Endodermal cell (in vitro differentiated cells): ENCODE measurements at regions not wholly inside any gene's neighbourhood (a gene's known extent, or its start where the extent isn't known, plus 50 kb on each side); places are given as distances from the start of the nearest gene placed in this dataset.

Experiments used
- DNase-seq: peaks from one replicate; pipeline ENCODE4 v3.0.0-alpha.2; 2017
- H3K27ac ChIP-seq: 2 replicates; pipeline ENCODE4 v1.5.1; 2013; ENCODE audit warnings: mild to moderate bottlenecking, low read depth, low read length, moderate library complexity
- H3K27me3 ChIP-seq: 2 replicates; pipeline ENCODE4 v1.6.1; 2013; ENCODE audit warnings: mild to moderate bottlenecking, low read length, moderate library complexity; ENCODE audit not compliant: insufficient read depth, control insufficient read depth, poor library complexity, severe bottlenecking
- H3K36me3 ChIP-seq: 2 replicates; pipeline ENCODE4 v1.7.0; 2013; ENCODE audit warnings: mild to moderate bottlenecking, low read length, moderate library complexity; ENCODE audit not compliant: control insufficient read depth, insufficient read depth
- H3K4me1 ChIP-seq: one replicate; pipeline ENCODE4 v1.7.0; 2013; ENCODE audit warnings: low read length; ENCODE audit not compliant: control insufficient read depth, insufficient read depth
- H3K4me3 ChIP-seq: 2 replicates; pipeline ENCODE4 v1.5.1; 2013; ENCODE audit warnings: mild to moderate bottlenecking, low read length, moderate library complexity
- H3K9ac ChIP-seq: 2 replicates; pipeline ENCODE4 v1.6.1; 2013; ENCODE audit warnings: mild to moderate bottlenecking, low read length, moderate library complexity; ENCODE audit not compliant: poor library complexity, severe bottlenecking; ENCODE audit errors: extremely low read depth
- H3K9me3 ChIP-seq: 2 replicates; pipeline ENCODE4 v1.6.1; 2013; ENCODE audit warnings: mild to moderate bottlenecking, low read length, moderate library complexity; ENCODE audit not compliant: control insufficient read depth
- H3K27ac Mint-ChIP-seq: 2 replicates; pipeline ENCODE4 v1.8.0; 2020; ENCODE audit warnings: mixed read lengths
- H3K27me3 Mint-ChIP-seq: 2 replicates; pipeline ENCODE4 v1.8.0; 2021; ENCODE audit warnings: mild to moderate bottlenecking, mixed read lengths; ENCODE audit not compliant: insufficient read depth
- H3K36me3 Mint-ChIP-seq: 2 replicates; pipeline ENCODE4 v1.8.0; 2020; ENCODE audit warnings: low read depth, mixed read lengths
- H3K4me1 Mint-ChIP-seq: 2 replicates; pipeline ENCODE4 v1.8.0; 2020; ENCODE audit warnings: mixed read lengths
- H3K4me3 Mint-ChIP-seq: 2 replicates; pipeline ENCODE4 v1.8.0; 2020; ENCODE audit warnings: mild to moderate bottlenecking, moderate library complexity, mixed read lengths
- H3K9me3 Mint-ChIP-seq: 2 replicates; pipeline ENCODE4 v1.8.0; 2020; ENCODE audit warnings: mild to moderate bottlenecking, mixed read lengths
- WGBS, 2 experiments: methylation state at CpG; one replicate each; pipeline versions ENCODE4 v1.1.5 to v1.1.7; 2013; ENCODE audit warnings: missing lambda C conversion rate in 2 of 2, mixed read lengths in 1 of 2; ENCODE audit not compliant: insufficient coverage in 1 of 2, insufficient read length in 1 of 2; 5-methylcytosine and 5-hydroxymethylcytosine counted together
- TF ChIP-seq, protein P1 (sequence below): fragments of 200-600 bp; sonication (generic); conservative IDR thresholded peaks from 2 replicates; pipeline ENCODE4 v1.5.0; 2021; ENCODE audit warnings: antibody characterized with exemption, mild to moderate bottlenecking

- Histone ChIP-seq H3K27me3 (no peaks in the 10 kb centered on the region), H3K9ac (no peak overlapping the region), H3K4me3 (no peak overlapping the region), H3K4me1 (no peaks in the 10 kb centered on the region), H3K36me3 (no peaks in the 10 kb centered on the region), H3K9me3 (no peaks in the 10 kb centered on the region), H3K27ac (no peak overlapping the region)
- TF ChIP-seq, protein P1, sequence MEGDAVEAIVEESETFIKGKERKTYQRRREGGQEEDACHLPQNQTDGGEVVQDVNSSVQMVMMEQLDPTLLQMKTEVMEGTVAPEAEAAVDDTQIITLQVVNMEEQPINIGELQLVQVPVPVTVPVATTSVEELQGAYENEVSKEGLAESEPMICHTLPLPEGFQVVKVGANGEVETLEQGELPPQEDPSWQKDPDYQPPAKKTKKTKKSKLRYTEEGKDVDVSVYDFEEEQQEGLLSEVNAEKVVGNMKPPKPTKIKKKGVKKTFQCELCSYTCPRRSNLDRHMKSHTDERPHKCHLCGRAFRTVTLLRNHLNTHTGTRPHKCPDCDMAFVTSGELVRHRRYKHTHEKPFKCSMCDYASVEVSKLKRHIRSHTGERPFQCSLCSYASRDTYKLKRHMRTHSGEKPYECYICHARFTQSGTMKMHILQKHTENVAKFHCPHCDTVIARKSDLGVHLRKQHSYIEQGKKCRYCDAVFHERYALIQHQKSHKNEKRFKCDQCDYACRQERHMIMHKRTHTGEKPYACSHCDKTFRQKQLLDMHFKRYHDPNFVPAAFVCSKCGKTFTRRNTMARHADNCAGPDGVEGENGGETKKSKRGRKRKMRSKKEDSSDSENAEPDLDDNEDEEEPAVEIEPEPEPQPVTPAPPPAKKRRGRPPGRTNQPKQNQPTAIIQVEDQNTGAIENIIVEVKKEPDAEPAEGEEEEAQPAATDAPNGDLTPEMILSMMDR: no peak
- DNase-seq: no peak
- no peak overlapping the region for H3K27ac Mint-ChIP-seq
- peaks cover 2% of the 10 kb centered on the region for H3K36me3 Mint-ChIP-seq
- H3K9me3 Mint-ChIP-seq: no peaks in the 10 kb centered on the region
- no peaks in the 10 kb centered on the region for H3K27me3 Mint-ChIP-seq
- H3K4me3 Mint-ChIP-seq: no peak overlapping the region
- peaks cover 28% of the 10 kb centered on the region for H3K4me1 Mint-ChIP-seq
These were observed 365.5 kb downstream of the PCDH7 start for GRCh38 chr4:31085689-31086088.

DNA sequence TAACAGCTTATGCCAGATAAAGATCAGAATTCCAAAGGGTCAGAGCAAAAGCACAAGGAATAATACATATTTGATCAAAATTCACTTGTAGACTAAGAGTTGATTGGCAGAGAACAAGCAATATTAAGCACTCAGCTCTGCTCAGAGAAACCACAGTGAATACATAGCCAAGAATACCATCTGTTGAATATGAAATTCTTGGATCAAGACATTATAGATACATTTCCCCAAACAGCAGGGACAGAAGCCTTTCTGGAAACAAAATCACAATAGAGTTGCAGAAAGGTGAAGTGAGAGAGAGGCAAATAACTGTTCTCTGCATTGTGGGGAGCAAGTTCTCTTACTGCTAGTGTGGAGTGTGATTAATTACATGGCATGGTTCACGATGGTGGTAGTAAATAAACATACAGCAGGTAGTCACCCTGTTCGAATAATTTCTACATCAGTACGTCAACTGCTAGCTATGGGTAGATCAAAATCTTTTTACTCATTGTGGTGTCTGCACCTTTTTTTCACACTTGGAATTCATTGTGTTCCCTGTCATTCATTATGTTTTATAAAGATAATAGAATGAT, 366.7 kb downstream of the PCDH7 start:
- H3K27ac Mint-ChIP-seq: no peak overlapping the region
- 93 to 94% methylated on average over 3 of the region's 3 CpGs for WGBS, 2 experiments
- no peaks in the 10 kb centered on the region for H3K36me3 Mint-ChIP-seq
- peaks cover 28% of the 10 kb centered on the region for H3K4me1 Mint-ChIP-seq
- no peak for DNase-seq
- no peak overlapping the region for H3K4me3 Mint-ChIP-seq
- no peak overlapping the region for H3K27ac ChIP-seq
- H3K27me3 ChIP-seq: no peaks in the 10 kb centered on the region
- no peaks in the 10 kb centered on the region for H3K9me3 ChIP-seq
- no peaks in the 10 kb centered on the region for H3K4me1 ChIP-seq
- no peaks in the 10 kb centered on the region for H3K9me3 Mint-ChIP-seq
- H3K27me3 Mint-ChIP-seq: no peaks in the 10 kb centered on the region
- TF ChIP-seq, protein P1: no peak
- H3K36me3 ChIP-seq: no peaks in the 10 kb centered on the region
- no peak overlapping the region for H3K9ac ChIP-seq
- H3K4me3 ChIP-seq: no peak overlapping the region

GRCh38 chr4:31088600-31089230, 368.5 kb downstream of the PCDH7 start:
- Histone ChIP-seq H3K27me3 (no peaks in the 10 kb centered on the region), H3K9ac (no peak overlapping the region)

More at GRCh38 chr4:31088600-31089230, 368.5 kb downstream of the PCDH7 start:
- Mint-ChIP-seq H3K9me3 (no peaks in the 10 kb centered on the region), H3K4me1 (peaks cover 34% of the 10 kb centered on the region), H3K27ac (no peak overlapping the region), H3K4me3 (no peak overlapping the region), H3K36me3 (no peaks in the 10 kb centered on the region), H3K27me3 (no peaks in the 10 kb centered on the region)
- Histone ChIP-seq H3K9me3 (no peaks in the 10 kb centered on the region), H3K4me1 (peaks cover 7% of the 10 kb centered on the region), H3K4me3 (no peak overlapping the region), H3K27ac (no peak overlapping the region), H3K36me3 (no peaks in the 10 kb centered on the region)
- DNase-seq: no peak
- TF ChIP-seq, protein P1: no peak
- 94% methylated on average over 2 of the region's 3 CpGs; no CpG with 5 or more reads in 1 of the 2 experiments for WGBS, 2 experiments
